ENCODE measurements at regions not wholly inside any gene's neighbourhood (a gene's known extent, or its start where the extent isn't known, plus 50 kb on each side); places are given as distances from the start of the nearest gene placed in this dataset.

DNA sequence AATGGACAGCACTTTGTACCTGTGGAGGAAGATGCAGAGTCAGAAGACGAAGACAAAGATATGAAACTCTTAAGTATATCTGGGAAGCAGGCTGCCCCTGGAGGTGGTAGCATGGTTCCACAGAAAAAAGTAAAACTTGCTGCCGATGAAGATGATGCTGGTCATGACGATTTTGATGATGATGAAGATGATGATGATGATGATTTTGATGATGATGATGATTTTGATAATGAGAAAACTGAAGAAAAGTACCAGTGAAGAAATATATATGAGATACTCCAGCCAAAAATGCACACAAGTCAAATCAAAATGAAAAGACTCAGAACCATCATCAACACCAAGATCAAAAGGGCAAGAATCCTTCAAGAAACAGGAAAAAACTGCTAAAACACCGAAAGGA is 268.5 kb upstream of the EEF2KMT start:
- TF ChIP-seq, protein P1, sequence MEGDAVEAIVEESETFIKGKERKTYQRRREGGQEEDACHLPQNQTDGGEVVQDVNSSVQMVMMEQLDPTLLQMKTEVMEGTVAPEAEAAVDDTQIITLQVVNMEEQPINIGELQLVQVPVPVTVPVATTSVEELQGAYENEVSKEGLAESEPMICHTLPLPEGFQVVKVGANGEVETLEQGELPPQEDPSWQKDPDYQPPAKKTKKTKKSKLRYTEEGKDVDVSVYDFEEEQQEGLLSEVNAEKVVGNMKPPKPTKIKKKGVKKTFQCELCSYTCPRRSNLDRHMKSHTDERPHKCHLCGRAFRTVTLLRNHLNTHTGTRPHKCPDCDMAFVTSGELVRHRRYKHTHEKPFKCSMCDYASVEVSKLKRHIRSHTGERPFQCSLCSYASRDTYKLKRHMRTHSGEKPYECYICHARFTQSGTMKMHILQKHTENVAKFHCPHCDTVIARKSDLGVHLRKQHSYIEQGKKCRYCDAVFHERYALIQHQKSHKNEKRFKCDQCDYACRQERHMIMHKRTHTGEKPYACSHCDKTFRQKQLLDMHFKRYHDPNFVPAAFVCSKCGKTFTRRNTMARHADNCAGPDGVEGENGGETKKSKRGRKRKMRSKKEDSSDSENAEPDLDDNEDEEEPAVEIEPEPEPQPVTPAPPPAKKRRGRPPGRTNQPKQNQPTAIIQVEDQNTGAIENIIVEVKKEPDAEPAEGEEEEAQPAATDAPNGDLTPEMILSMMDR (IDR thresholded peaks at IDR 0.05), result no peak
- TF ChIP-seq POLR2AphosphoS5 (IDR thresholded peaks at IDR 0.05), result no peak

Data from breast epithelium (tissue), 3 donors.